SJSA1 (cell line): ENCODE measurements at regions not wholly inside any gene's neighbourhood (a gene's known extent, or its start where the extent isn't known, plus 50 kb on each side); places are given as distances from the start of the nearest gene placed in this dataset.
"Not testable (repeated sequence)": the region's sequence is repeated elsewhere in the genome, so short reads cannot be mapped to it uniquely, and the experiment has no call there.

Source experiments
- DNase-seq, 2 experiments: peaks; one replicate each; pipeline ENCODE4 v3.0.0-alpha.2; 2015 to 2020; ENCODE audit warnings: low spot score in 2 of 2, low read depth in 1 of 2
- H3K27ac ChIP-seq: fragments of 250-450 bp; sonication (Bioruptor Pico); 2 replicates; pipeline ENCODE4 v1.5.1; 2020; ENCODE audit warnings: mild to moderate bottlenecking, moderate library complexity
- H3K27me3 ChIP-seq: fragments of 250-450 bp; sonication (Bioruptor Pico); replicated peaks from 2 replicates; pipeline ENCODE4 v1.5.1; 2020; ENCODE audit warnings: mild to moderate bottlenecking, moderate library complexity
- H3K36me3 ChIP-seq: fragments of 250-450 bp; sonication (Bioruptor Pico); 2 replicates; pipeline ENCODE4 v1.5.1; 2020; ENCODE audit warnings: mild to moderate bottlenecking
- H3K4me1 ChIP-seq: fragments of 250-450 bp; sonication (Bioruptor Pico); replicated peaks from 2 replicates; pipeline ENCODE4 v1.6.1; 2021; ENCODE audit warnings: mild to moderate bottlenecking
- H3K4me3 ChIP-seq: fragments of 250-450 bp; sonication (Bioruptor Pico); 2 replicates; pipeline ENCODE4 v1.5.1; 2020; ENCODE audit warnings: mild to moderate bottlenecking
- H3K9me3 ChIP-seq: fragments of 250-450 bp; sonication (Bioruptor Pico); replicated peaks from 2 replicates; pipeline ENCODE4 v1.5.1; 2020; ENCODE audit warnings: mild to moderate bottlenecking

- H3K9me3 ChIP-seq = no peaks in the 10 kb centered on the region
- H3K27ac ChIP-seq = no peak overlapping the region
- H3K36me3 ChIP-seq = no peaks in the 10 kb centered on the region
- no peaks in the 10 kb centered on the region for H3K27me3 ChIP-seq
- DNase-seq = no peak
- peaks cover 9% of the 10 kb centered on the region for H3K4me1 ChIP-seq
- no peak overlapping the region for H3K4me3 ChIP-seq
These were observed 129.4 kb upstream of the ZNF217 start for GRCh38 chr20:53723045-53723444.

GRCh38 chr20:53722515-53723036, 128.9 kb upstream of the ZNF217 start:
- Histone ChIP-seq H3K27me3 (no peaks in the 10 kb centered on the region), H3K4me1 (peaks cover 9% of the 10 kb centered on the region), H3K36me3 (no peaks in the 10 kb centered on the region), H3K4me3 (no peak overlapping the region), H3K27ac (no peak overlapping the region), H3K9me3 (no peaks in the 10 kb centered on the region)
- no peak for DNase-seq

GRCh38 chr20:53721445-53721963, 127.9 kb upstream of the ZNF217 start:
- H3K4me1 ChIP-seq, DNase-seq, H3K9me3 ChIP-seq, H3K27me3 ChIP-seq, H3K4me3 ChIP-seq, H3K27ac ChIP-seq, H3K36me3 ChIP-seq: not testable (repeated sequence)

DNA sequence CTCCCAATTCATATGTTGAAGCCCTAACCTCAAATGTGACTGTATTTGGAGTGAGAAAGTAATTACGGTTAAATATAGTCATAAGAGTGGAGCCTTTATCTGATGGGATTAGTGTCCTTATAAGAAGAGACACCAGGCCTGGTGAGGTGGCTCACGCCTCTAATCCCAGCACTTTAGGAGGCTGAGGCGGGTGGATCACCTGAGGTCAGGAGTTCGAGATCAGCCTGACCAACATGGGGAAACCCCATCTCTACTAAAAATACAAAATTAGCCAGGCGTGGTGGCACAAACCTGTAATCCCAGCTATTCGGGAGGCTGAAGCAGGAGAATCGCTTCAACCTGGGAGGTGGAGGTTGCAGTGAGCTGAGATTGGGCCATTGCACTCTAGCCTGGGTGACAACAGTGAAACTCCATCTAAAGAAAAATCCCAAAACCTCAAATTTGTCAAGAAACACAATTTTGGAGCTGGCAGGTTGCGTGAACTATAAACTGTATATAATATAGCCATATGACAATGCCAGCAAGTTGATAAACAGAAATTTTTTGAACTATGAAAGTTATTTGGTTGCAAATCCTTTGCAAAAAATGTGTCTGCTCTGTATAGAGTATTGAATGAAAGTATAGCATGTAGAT, 125.6 kb upstream of the ZNF217 start:
- H3K4me1 ChIP-seq, H3K36me3 ChIP-seq, H3K27me3 ChIP-seq, H3K9me3 ChIP-seq, H3K27ac ChIP-seq, H3K4me3 ChIP-seq, DNase-seq: not testable (repeated sequence)

GRCh38 chr20:53718142-53719021, 124.7 kb upstream of the ZNF217 start:
- Histone ChIP-seq H3K36me3 (no peaks in the 10 kb centered on the region), H3K4me3 (no peak overlapping the region), H3K4me1 (peaks cover 9% of the 10 kb centered on the region), H3K9me3 (no peaks in the 10 kb centered on the region), H3K27ac (no peak overlapping the region), H3K27me3 (no peaks in the 10 kb centered on the region)
- DNase-seq = no peak

DNA sequence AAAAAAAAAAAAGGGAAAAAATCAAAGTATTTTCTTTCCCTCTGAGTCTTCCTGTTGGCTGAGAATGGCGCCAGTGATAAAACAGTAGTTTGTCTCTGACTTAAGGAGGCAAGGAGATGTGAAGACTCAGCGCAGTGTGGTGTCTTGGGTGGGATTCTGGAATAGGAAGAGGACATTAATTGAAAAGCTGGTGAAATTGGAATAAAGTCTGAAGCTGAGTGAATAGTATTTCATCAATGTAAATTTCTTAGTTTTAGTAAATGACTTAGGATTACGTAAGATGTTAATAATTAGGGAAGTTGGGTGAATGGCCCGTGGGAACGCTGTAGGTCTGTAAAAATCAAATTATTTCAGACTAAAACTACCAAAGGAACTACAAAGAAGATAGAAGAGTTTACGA, 122.8 kb upstream of the ZNF217 start:
- no peak for DNase-seq
- Histone ChIP-seq H3K4me3 (no peak overlapping the region), H3K9me3 (no peaks in the 10 kb centered on the region), H3K27me3 (no peaks in the 10 kb centered on the region), H3K4me1 (peaks cover 9% of the 10 kb centered on the region), H3K27ac (no peak overlapping the region), H3K36me3 (no peaks in the 10 kb centered on the region)

- Histone ChIP-seq H3K4me3 (no peak overlapping the region), H3K27me3 (no peaks in the 10 kb centered on the region), H3K36me3 (no peaks in the 10 kb centered on the region), H3K27ac (no peak overlapping the region), H3K4me1 (no peaks in the 10 kb centered on the region), H3K9me3 (no peaks in the 10 kb centered on the region)
- no peak for DNase-seq
These were observed 120.9 kb upstream of the ZNF217 start for GRCh38 chr20:53714524-53714923.

DNA sequence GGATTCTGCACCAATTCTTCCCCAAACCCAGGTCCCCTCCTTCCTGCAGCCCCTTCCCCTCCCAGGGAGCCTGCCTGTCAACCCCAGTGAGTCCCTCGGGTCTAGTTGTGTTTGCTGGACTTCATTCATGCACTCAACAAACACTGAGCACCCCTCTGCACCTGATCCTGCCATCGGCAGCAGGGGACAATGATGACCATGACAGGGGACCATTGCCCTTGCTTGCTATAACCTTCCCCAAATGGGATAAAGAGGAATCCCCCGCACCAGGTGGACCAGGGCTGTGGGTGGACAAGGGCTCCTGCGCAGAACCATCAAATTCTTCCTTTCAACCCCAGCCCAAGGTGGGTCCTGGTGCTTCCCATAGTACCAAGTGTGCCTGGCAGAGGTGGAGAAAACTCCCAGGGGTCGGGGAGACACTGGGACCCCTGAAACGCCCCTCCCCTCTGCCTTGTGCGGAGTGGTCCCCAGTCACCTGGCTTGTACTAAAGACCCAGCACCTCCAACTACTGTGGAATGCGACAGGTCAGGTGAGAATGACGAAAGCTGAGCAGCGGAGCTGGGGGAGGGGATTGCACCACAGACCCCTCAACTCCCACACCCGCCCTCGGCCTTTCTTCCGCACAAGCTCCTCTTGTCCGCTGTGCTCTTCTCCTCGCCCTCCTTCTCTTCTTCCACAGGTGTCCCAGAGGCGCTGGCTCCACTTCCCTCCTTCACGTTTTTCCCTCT, 119.9 kb upstream of the ZNF217 start:
- Histone ChIP-seq H3K9me3 (no peaks in the 10 kb centered on the region), H3K27ac (no peak overlapping the region), H3K4me3 (no peak overlapping the region), H3K4me1 (0 out of 2 replicates have a peak, but pooled peaks cover 4% of the 10 kb centered on the region), H3K27me3 (no peaks in the 10 kb centered on the region), H3K36me3 (no peaks in the 10 kb centered on the region)
- DNase-seq = no peak

GRCh38 chr20:53712212-53712977, 118.8 kb upstream of the ZNF217 start:
- Histone ChIP-seq H3K27ac (no peak overlapping the region), H3K27me3 (no peaks in the 10 kb centered on the region)

DNA sequence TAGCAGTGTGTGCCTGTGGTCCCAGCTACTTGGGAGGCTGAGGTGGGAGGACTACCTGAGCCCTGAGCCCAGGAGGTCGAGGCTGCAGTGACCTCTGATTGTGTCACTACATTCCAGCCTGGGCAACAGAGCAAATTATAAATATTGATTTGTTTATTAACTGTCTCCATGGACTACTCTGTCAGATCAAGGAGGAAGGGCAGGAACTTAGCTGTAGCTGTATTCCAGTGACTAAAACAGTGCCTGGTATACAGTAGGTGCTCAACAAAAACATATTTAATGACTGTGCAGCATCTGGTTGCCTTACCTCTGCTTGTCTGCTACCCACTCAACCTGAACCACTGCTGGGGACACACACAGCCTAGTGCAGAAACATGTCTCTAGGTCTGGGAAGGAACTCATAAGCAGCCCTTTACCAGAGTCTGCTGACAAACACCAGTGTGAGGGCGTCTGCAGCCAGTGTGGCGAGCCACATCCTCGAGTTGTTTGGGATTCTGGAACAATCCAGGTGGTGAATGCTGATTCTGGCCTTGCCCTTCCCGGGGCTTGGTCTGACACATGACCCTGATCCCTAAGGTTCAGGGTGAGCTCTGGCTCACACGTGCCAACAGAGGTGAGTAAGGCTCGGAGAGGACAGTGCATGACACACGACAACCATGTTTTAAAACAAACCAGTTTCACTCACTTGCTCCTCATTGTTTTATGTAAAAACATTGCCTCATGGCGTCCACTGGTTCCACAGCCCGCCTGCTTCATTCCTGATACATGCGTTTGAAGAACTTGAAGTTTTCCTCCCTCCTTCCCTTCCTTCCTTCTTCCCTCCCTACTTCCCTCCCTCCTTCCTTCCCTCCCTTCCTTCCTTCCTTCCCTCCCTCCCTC, 117.9 kb upstream of the ZNF217 start:
- no peaks in the 10 kb centered on the region for H3K27me3 ChIP-seq
- no peak for DNase-seq
- no peaks in the 10 kb centered on the region for H3K9me3 ChIP-seq
- no peak overlapping the region for H3K4me3 ChIP-seq
- no peaks in the 10 kb centered on the region for H3K36me3 ChIP-seq
- no peak overlapping the region for H3K27ac ChIP-seq
- peaks cover 23% of the 10 kb centered on the region for H3K4me1 ChIP-seq

More at GRCh38 chr20:53712212-53712977, 118.8 kb upstream of the ZNF217 start:
- H3K4me1 ChIP-seq = peaks cover 15% of the 10 kb centered on the region
- H3K9me3 ChIP-seq = no peaks in the 10 kb centered on the region
- no peak overlapping the region for H3K4me3 ChIP-seq
- no peaks in the 10 kb centered on the region for H3K36me3 ChIP-seq
- DNase-seq = no peak

DNA sequence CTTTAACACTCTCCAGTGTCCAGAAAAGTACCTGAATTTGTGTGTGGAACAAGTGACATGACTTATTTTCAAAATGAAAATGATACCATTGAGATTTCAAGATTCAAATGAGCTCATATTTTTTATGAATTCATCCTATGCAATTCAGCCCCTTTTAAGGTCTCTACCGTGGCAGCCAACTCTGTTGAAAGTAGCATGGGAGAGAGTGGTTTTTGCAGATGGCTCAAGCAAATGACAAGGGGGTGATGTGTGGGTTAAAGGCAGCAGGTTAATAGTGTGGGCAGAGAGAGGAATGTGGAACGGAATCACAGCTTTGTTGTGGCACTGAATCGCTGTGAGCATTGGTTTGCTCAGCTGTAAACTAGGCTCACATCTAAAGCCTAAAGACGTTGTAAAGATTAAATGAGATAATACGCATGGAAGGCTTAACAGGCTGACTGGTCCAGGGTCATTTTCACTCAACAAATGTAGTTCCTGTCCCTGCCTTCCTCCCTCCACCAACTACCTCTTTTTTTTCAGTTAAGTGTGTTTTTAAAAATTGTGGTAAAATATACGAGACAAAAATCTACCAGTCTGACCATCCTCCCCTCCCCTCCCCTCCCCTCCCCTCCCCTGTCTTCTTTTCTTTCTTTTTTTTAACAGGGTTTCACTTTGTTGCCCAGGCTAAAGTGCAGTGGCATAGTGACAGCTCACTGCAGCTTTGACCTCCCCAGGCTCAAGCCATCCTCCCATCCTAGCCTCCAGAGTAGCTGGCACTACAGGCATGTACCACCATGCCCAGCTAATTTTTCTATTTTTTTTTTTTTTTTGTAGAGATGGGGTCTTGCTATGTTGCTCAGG, 114.7 kb upstream of the ZNF217 start:
- peak in 1 of 2 experiments; percentile 42 for DNase-seq
- peaks cover 34% of the 10 kb centered on the region for H3K4me1 ChIP-seq
- H3K27me3 ChIP-seq = no peaks in the 10 kb centered on the region
- no peaks in the 10 kb centered on the region for H3K9me3 ChIP-seq
- H3K36me3 ChIP-seq = no peaks in the 10 kb centered on the region
- 0 out of 2 replicates have a peak overlapping the region, but pooled peaks have one; percentile 7 for H3K27ac ChIP-seq
- no peak overlapping the region for H3K4me3 ChIP-seq
